CD4-positive, alpha-beta T cell treated with Interferon gamma for 1 hour (primary cell): ENCODE measurements at regions not wholly inside any gene's neighbourhood (a gene's known extent, or its start where the extent isn't known, plus 50 kb on each side); places are given as distances from the start of the nearest gene placed in this dataset.
"Not testable (repeated sequence)": the region's sequence is repeated elsewhere in the genome, so short reads cannot be mapped to it uniquely, and the experiment has no call there.

Experiments
- DNase-seq: peaks from one replicate; pipeline ENCODE4 v3.0.0-alpha.2; 2020

DNA sequence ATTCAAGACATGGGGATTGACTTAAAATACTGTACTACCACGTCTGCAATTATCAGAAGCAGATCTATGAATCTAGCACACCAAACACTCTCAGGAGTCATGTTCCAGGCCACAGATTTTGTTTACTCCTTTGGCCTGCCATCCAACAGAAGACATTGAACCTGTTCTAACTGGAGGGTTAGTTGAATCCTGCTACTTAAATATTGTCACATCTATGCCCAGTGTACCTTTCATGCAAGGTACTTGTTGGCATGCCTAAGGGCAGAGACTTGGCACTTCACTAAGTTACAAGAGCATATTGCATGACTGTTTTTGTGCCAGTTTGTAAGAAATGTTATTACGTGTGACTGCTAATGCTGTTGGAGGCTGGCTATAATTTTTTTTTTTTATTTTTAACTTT is 126.9 kb upstream of the BCOR start:
- no peak for DNase-seq

DNA sequence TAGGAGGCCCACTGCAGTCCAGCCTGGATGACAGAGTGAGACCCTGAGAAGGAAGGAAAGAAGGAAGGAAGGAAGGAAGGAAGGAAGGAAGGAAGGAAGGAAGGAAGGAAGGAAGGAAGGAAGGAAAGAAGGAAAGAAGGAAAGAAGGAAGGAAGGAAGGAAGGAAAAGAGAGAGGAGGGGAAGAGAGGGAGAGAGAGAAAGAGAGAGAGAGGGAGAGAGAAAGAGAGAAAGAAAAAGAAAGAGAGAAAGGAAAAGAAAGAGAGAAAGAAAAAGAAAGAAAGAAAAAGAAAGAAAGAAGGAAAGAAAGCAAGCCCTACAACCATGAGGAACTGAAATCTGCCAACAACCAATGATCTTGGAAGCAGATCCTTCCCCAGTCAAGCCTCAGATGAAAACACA is 124.9 kb upstream of the BCOR start:
- DNase-seq = not testable (repeated sequence)

DNA sequence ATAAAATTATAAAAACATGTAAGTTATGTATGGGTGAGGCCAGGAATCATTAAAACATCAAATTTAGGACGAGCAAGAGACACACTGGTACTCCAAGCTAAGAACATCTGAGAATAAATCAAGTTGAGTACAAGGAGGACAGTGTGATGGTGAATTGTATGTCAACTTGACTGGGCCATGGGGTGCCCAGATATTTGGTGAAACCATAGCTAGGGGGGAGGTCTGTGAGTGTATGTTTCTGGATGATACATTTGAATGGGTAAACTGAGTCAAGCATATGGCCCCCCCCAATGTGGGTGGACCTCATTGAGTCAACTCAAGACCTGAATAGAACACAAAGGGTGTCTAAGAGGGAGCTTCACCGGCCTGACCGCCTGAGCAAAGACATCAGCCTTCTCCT is 115.3 kb upstream of the BCOR start:
- no peak for DNase-seq

GRCh38 chrX:40209951-40210617 is 112.3 kb upstream of the BCOR start:
- no peak for DNase-seq

DNA sequence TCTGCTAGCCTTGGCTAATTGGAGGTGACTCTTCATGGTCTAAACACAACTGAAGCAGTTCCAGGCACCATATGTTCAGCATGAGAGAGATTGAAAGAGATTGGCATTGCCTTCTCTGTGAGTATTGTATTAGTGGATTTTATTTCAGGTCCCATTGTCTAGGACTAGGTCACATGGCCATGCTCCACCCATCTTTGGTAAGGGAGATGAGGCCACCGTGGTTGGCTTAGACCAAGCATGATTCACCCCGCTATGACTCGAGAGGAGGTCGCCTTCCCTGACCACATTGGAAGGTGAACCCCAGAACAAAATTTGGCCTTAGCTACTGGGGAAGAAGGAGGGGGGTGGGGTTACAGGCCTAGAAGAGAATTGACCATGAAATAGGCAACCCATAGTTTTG is 109.9 kb upstream of the BCOR start:
- peak; percentile 29 for DNase-seq

DNA sequence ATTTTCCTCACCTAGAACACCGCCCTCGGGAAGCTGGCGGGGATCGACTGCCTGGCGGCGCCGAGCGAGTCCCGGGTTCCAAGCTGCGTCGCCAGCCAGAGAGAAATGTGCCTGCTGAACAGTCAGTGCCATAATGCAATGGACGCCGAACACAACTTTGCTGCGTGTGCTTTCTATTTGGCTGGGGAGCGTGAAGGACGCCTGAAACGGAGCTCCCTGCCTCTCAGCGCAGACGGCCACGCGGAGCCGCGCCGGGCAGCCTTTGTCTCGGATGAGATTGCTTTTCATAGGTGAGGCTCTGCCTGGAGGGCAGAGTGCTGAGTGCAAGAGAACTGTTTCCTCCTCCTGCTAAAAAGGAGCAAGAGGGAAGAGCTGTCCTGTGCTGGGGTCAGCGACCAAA is 107.7 kb upstream of the BCOR start:
- no peak for DNase-seq

DNA sequence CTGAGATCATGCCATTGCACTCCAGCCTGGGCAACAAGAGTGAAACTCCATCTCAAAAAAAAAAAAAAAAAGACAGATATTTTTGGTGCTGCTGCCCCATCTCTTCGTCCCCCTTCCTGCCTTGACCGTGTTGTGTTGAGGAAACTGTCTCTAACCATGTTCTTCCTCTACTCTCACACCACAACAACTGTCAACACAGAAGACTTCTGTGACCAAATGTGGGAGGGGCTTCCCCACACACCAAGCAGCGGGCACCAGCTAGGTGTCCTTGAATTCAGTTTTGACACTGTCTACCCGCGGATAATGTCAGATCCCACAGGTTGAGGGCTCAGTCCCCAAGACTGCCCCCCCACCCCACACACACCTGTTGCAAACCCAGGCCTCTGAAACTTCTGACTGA is 104.7 kb upstream of the BCOR start:
- DNase-seq = peak; percentile 33

GRCh38 chrX:40201329-40201885 is 103.6 kb upstream of the BCOR start:
- peak; percentile 49 for DNase-seq

DNA sequence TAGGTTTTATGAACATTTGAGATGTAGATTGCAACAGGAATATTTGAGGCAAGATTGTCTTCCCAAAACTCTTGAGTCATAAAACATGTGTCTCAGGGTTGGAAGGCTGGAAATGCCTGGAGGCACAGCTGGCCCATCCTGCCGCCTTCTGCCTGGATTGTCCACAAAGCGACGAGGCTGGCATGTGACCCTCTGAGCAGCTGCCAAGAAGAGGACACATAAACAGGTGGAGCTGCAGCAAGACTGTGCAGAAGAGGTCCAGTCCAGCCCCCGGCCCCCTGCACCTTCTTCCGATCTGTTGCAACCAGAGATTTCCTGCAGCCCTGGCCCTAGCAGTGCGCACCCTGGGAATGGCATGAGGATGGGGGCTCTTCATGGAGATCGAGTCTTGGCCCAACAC is 101.9 kb upstream of the BCOR start:
- no peak for DNase-seq

- no peak for DNase-seq
Observed at GRCh38 chrX:40197071-40197470, 99.3 kb upstream of the BCOR start.

DNA sequence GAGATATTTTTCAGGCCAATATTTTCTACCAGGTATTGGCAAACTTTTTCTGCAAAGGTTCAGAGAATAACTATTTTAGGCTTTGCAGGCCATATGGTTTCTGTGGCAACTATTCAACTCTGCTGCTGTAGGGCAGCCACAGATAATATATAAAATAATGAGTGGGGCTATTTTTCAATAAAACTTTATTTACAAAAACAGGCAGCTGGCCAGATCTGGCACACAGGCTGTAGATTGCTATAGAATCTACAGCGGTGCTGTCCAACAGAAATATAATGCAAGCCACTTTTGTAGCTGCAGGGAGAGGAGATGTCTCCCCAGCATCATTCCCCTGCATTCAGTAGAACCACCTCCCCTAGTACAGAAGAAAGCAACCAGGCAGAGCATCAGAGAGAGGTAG is 97.6 kb upstream of the BCOR start:
- DNase-seq = no peak

DNA sequence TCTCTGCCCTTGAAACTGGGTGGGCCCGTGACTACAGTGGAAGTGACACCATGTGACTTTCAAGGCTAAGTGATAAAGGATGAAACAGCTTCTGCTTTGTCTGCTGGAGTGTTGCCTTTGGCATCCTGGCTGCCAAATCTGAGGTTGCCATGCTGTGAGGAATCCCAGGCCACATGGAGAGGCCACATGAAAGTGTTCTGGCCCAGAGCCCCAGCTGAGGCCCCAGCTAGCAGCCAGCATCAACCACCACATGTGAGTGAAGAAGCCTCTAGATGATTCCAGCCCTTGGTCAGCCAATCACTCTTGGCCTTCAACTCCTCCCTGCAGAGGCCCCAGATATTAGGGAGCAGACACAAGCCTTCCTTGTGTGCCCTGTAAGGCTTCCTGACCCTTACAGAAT is 94.4 kb upstream of the BCOR start:
- no peak for DNase-seq

GRCh38 chrX:40189637-40190036 is 91.9 kb upstream of the BCOR start:
- no peak for DNase-seq

DNA sequence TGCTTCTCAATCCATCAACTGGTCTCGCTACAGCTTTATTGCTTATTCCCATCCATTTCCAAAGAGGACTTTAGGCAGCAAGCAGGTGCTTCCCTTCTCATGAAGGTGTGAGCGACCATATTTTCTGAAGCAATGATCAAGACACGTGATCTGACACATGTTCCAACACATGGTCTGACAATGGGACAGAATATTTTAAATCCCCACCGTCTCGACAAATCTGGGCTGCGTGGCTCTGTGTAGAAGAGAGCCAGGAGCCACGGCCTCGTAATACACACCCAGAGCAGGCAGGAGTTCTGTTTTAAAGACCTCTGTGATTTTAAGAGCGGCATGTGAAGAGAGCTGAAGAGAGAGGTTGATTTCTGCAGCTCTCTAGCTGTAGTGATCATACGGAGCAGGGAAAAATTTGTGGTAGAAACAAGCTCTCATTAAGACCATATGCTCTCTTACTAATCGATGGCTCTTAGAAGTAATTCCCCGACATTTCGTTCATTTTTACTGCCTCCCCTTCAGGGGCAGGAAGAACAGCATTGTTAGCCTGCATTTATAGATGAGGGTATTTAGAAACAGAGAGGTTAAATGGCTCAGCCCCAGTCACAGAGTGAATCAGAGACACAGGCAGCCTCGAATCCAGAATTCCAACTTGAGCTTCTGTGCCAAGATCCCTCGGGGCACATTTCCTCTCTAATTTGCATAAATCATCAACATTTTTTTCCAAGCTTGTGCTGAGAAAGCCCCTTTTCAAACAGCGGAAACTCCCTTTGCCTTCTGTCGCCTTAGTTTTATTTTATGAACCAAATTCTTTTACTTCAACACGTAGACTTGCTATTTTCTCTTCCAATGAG is 91.0 kb upstream of the BCOR start:
- DNase-seq = no peak

DNA sequence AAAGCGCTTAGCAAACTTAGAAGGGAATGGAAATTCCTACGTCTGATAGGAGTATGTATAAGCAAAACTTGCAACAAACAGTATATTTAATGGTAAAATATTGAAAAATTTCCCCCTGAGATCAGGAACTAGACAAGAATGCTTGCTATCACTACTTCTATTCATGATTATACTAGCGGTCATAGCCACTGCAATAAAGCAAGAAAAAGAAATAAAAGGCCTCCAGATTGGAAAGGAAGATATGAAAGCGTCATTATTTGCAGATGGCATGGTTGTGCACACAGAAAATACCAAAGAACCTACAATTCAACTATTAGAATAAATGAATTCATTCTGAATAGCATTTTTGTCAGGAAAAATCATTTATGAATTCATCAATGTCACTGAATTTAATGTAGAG is 87.2 kb upstream of the BCOR start:
- DNase-seq = no peak

DNA sequence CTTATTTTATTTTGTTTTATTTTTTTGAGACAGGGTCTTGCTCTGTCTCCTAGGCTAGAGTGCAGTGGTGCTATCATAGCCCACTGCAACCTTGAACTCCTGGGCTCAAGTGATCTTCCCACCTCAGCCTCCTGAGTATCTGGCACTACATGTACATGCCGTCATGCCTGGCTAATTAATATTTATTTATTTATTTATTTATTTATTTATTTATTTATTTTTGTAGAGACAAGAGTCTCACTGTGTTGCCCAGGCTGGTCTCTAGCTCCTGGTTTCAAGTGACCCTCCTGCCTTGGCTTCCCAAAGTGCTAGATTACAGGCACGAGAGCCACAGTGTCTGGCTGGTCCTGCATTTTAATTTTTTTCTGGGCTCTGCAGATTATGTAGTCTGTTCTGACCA is 84.9 kb upstream of the BCOR start:
- DNase-seq = no peak

DNA sequence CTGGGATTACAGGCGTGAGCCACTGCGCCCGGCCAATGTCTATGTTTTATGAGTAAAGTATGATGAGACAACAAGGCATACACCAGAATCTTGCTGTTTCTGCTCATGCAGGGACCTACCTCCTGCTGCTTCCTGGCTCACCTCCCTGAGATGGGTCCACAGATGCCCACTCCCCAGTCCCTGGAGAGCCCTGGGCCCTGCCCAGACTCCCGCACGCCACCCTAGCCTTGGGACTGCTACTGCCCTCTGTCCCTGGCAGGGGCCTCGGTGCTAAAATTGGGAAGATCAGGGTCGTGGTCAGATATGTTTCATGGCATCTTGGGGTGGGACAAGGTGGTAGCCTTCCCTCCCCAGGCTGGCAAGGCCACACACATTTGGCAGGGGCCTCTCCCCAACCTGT is 84.3 kb upstream of the BCOR start:
- no peak for DNase-seq

DNA sequence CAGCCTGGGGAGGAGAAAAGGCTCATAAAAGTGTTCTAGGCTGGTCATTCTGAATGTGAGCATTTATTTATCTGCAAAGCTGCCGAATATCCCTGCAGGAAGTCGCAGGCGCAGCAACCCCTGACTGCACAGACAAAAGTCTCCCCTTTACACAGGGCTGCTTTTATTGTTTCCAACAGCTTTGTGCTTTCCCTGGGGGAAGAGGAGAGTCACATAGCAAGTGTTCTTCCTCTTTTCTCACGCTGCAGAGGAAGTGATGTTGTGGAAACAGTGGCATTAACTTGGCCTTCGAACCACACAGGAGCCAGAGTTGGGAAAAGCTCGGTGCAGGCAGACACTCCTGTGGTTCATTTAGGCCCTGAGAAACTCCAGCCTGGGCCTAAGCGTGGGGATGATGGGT is 81.5 kb upstream of the BCOR start:
- no peak for DNase-seq

DNA sequence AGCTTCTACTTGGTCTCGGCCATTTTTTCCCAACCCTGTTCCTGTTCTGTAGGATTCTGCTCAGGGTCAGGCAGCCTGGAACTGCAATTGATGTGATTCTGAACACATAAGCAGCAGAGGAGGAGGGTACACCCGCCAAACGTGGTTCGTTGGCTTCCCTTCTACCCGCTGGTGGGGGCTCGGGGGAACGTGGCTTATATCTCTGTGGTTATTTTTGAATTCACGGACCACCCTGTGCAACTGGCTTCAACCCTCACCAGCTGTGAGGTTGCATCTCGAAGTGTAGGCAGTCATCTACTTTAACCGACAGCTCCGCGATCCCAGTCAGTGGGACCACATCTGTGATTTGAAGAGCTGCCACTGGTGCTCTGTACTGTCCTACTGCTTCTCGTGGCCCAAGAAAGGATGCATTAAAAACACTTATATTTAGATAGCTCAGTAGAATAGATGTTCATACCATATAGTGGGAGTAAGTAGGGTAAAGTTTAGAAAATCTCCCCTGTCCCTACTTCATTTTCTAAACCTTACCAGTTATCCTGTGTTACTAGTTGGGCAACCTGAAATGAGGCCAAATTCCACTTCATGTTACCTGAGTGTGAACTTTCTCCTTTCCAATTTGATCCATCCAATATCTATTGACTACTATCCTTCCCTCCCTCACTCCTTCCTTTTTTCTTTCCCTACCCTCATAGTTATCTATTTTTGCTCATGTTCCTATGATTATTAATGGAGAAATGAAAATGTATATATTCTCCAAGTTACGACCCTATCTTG is 80.4 kb upstream of the BCOR start:
- no peak for DNase-seq

GRCh38 chrX:40177489-40177888 is 79.7 kb upstream of the BCOR start:
- no peak for DNase-seq

- DNase-seq = no peak
Observed at GRCh38 chrX:40177117-40177430, 79.3 kb upstream of the BCOR start.

GRCh38 chrX:40176351-40177116 is 78.8 kb upstream of the BCOR start:
- DNase-seq = peak; percentile 82
